NCI-H226 (cell line): ENCODE measurements at regions not wholly inside any gene's neighbourhood (a gene's known extent, or its start where the extent isn't known, plus 50 kb on each side); places are given as distances from the start of the nearest gene placed in this dataset.

ENCODE experiments used
- DNase-seq: peaks from one replicate; pipeline ENCODE4 v3.0.0-alpha.2; 2015

GRCh38 chr2:203789618-203790017 lies 78.0 kb upstream of the CTLA4 start:
- DNase-seq = no peak

GRCh38 chr2:203790134-203790852 lies 77.3 kb upstream of the CTLA4 start:
- no peak for DNase-seq

- DNase-seq = no peak
These were observed 71.1 kb upstream of the CTLA4 start for GRCh38 chr2:203796248-203797010.

GRCh38 chr2:203797276-203797675 lies 70.3 kb upstream of the CTLA4 start:
- no peak for DNase-seq

GRCh38 chr2:203797712-203798111 lies 69.9 kb upstream of the CTLA4 start:
- no peak for DNase-seq

GRCh38 chr2:203798296-203799087 lies 69.1 kb upstream of the CTLA4 start:
- no peak for DNase-seq

- no peak for DNase-seq
These were observed 67.7 kb upstream of the CTLA4 start for GRCh38 chr2:203799908-203800307.

GRCh38 chr2:203800783-203801182 lies 66.8 kb upstream of the CTLA4 start:
- DNase-seq = no peak

GRCh38 chr2:203802342-203803052 lies 65.1 kb upstream of the CTLA4 start:
- DNase-seq = peak; percentile 64

GRCh38 chr2:203803053-203803429 lies 64.5 kb upstream of the CTLA4 start:
- DNase-seq = no peak

- DNase-seq = peak; percentile 91
These were observed 63.5 kb upstream of the CTLA4 start for GRCh38 chr2:203804070-203804469.

- peak; percentile 84 for DNase-seq
These were observed 62.6 kb upstream of the CTLA4 start for GRCh38 chr2:203804764-203805485.

GRCh38 chr2:203805486-203805838 lies 62.1 kb upstream of the CTLA4 start:
- no peak for DNase-seq

GRCh38 chr2:203806761-203807160 lies 60.8 kb upstream of the CTLA4 start:
- DNase-seq = no peak

GRCh38 chr2:203808046-203808750 lies 59.4 kb upstream of the CTLA4 start:
- DNase-seq = peak; percentile 85

GRCh38 chr2:203809084-203809521 lies 58.5 kb upstream of the CTLA4 start:
- DNase-seq = peak; percentile 67

- no peak for DNase-seq
These were observed 57.5 kb upstream of the CTLA4 start for GRCh38 chr2:203809991-203810510.

GRCh38 chr2:203811491-203812221 lies 55.9 kb upstream of the CTLA4 start:
- DNase-seq = peak; percentile 86

GRCh38 chr2:203812294-203813221 lies 55.0 kb upstream of the CTLA4 start:
- DNase-seq = no peak
